NOMO-1 (cell line): ENCODE measurements at regions not wholly inside any gene's neighbourhood (a gene's known extent, or its start where the extent isn't known, plus 50 kb on each side); places are given as distances from the start of the nearest gene placed in this dataset.

Experiments
- DNase-seq, 2 experiments: peaks; one replicate each; lab custom pipeline; 2025; ENCODE audit not compliant: unreplicated experiment in 2 of 2; lab: John Stamatoyannopoulos, UW

DNA sequence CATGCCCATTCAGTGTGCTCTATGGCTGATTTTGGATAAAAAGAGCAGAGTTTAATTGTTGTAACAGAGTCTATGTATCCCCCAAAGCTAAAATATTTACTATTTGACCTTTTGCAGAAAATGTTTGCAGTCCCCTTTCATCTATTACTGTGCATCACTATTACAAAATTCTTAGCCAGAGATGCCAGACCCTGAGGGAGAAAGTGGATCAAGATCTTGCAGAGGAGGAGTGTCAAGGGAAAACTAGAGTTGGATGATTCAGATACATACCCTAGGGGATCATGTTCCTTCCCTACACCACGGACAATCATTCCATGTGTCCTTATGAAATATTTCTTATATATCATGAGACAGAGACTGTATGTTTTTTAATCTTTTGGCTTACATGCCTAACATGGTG lies 68.6 kb upstream of the TPRG1 start:
- no peak for DNase-seq

DNA sequence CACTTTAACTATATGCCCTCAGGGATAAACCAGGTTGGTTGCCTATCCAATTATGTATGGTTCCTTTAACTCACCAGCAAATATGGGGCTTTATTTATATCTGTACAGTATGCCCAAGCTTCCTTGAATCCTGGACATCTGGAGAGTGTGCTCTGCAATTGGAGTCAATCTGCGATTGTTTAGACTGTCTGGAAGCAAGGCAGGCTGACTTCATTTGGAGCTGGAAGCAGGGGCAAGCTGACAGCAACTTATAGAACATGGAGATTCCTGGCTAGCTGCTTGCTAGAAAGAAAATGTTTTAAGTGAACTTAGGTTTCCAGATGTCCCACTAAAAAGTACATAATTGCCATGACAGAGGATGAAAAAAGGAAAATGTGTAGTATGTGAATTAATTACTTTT lies 63.7 kb upstream of the TPRG1 start:
- DNase-seq = no peak

DNA sequence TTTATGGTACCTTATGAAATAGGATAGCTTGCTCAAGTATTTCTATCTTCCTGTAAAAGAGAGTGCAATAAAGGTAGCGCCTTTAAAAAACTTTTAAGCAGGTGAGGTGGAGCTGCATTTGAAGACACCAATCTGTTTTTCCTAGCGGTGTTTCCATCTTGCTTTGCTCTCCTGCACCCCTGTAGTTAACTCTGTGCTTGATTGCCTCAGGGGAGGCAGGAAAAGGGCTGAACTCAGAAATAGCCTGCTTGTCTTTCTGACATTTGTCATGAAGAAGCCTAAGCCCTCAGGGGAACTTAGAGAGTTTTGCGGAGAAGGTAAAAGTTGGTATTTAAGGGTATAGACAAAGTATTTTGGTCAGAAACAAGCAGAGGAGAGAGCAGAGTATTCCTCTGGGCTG lies 63.0 kb upstream of the TPRG1 start:
- DNase-seq = no peak

DNA sequence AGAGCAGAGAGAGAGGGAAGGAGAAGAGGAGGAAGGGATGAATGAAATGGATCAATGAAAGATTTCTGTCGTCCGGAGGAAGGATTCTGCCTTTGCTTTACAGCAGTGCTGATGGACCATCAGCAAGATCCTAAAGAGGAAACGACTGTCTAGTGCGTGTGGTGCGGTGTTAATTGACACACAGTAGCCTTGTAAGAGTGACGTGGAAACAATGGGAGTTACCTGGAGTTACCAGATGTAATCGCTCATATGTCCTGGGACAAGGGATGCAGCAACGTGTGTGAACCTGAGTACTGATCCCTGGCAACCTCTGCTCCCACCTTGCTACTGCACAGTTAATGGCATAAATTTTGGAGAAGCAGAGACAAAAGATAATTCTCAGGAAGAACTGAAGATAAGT lies 62.6 kb upstream of the TPRG1 start:
- DNase-seq = no peak

DNA sequence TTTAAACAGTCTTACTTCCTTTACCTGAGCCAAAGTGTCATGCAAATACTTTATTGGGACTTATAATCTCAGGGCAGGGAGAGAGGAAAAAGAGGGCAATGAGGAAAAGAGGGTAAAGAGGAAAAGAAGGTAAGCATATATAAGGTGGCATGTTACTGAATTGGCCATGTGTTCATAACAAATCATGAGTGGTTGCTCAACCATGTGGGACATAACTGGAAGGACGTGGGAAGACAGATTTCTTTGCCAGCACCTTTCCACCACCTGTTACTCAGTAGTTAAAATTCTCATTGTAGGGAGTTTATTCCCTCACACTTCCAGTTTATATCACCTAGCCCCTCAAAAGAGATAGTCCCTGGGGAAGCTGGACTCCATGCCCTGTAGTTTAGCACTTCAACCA lies 54.7 kb upstream of the TPRG1 start:
- no peak for DNase-seq

DNA sequence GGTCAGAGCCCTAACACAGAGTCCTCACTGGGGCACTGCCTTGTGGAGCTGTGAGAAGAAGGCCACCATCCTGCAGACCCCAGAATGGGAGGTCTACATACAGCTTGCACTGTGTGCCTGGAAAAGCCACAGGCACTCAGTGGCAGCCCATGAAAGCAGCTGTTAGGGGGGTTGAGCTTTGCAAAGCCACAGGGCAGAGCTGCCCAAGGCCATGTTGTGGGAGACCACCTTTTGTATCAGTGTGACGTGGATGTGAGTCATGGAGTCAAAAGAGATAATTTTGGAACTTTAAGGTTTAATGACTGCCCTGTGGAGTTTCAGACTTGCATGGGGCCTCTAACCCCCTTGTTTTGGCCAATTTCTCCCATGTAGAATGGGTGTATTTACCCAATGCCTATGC lies 52.9 kb upstream of the TPRG1 start:
- no peak for DNase-seq

DNA sequence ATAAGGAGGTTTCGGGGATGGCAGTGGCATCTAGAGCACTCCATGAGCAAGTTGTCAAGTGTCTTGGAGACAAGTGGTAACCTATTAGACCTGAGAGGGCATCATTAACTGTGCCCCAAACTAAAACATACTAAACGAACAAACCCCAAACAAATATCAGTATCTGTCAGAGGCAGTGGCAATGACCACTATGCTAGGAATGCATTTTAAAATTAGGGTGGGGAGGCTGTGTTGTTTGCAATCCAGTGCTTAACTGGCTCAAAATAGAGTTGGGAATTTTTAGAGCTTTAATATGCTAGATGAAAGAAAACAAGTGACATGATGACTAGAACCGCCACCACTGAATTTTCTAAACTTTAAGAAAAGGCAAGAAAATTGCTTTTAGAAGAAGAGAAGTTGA lies 51.8 kb upstream of the TPRG1 start:
- no peak for DNase-seq

DNA sequence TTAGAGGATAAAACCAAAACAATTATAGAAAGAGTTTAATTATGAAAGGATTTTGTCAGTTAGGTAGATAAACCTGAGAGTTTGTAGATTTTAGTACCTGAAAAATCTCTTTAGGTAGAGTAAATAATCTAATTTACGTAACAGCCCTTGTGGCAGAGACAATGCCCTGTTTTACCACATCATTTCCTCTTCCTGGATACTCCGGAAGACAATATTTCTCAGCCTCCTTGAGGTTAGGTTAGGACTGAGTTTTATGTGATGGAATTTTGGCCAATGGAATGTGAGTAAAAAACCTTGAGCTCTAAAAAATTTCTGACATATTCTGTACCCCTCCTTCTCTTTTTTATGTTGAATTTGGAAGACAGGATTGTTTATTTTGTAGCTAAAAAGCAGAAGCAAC lies 50.7 kb upstream of the TPRG1 start:
- peak; percentile 5 to 47 for DNase-seq
